GM21786 (cell line): ENCODE measurements at regions not wholly inside any gene's neighbourhood (a gene's known extent, or its start where the extent isn't known, plus 50 kb on each side); places are given as distances from the start of the nearest gene placed in this dataset.

Source experiments
- ATAC-seq: cut with Tn5 transposase; IDR thresholded peaks from one replicate; pipeline ENCODE4 v1.9.1; 2021; ENCODE audit not compliant: unreplicated experiment

DNA sequence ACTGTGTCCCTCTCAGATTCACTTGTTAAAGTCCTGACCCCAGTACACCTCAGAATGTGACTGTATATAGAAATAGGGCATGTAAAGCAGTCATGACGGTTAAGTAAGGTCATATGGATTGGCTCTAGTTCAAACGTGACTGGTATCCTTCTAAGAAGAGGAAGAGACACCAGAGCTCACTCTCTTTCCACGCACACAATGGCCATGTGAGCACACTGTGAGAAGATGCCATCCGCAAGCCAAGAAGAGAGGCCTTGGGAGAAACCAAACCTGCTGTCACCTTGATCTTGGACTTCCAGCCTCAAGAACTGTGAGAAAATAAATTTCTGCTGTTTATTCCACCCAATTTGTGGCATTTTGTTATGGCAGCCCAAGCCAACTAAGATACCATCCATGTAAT is 56.8 kb upstream of the IRF2BP2 start:
- ATAC-seq: no peak

DNA sequence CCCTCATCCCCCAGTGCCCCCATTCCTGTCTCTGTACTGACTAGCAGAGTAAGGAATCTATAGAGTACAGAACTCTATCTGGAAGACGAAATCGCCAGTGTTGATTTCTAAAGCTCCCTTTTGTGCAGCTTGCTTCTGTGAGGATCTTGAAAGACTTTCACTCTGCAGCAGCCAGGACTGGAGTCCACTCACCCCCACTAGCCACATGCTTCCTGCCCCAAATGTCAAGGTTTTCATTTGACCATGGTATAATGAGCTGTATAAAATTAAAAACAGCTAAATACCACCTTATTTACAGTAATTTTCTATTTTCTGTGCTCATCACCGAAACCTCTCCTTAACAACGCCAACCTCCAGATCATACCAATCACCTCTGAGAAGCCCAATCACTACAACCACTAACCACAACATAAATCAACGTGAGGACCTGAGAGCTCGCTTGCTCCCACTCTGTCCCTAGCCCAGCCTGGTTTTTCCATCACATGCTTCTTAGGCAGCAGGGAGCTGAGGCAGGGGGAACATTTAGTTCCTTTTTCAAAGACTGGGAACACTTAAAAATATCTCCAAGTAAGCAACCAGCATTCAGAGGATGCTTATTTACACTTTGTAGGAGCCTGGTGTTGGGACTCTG is 56.1 kb upstream of the IRF2BP2 start:
- no peak for ATAC-seq

DNA sequence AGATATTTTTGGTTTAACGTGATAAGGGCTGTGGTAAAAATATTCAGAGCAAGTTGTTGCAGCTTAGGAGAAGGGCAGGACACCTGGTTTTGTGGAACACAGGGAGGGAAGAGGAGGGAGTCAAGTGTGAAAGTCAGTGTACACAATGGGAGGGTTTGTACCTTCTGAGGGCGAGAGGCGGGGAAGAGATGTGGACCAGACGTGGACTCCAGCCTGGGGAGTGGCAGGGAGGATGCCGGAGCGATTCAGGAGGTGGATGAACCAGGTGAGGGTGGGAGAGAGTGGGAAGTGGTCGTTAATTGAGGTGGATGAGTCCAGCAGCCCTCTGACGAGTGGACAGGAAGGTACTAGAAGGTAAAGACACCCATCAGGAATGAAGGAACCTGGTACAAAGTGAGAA is 52.2 kb upstream of the IRF2BP2 start:
- no peak for ATAC-seq

- ATAC-seq: no peak
These were observed 51.4 kb upstream of the IRF2BP2 start for GRCh38 chr1:234661317-234661928.

GRCh38 chr1:234660536-234661316 is 50.7 kb upstream of the IRF2BP2 start:
- ATAC-seq: no peak
